GM12878 (cell line): ENCODE measurements at regions not wholly inside any gene's neighbourhood (a gene's known extent, or its start where the extent isn't known, plus 50 kb on each side); places are given as distances from the start of the nearest gene placed in this dataset.

Experiments
- ATAC-seq: fragments of 200-7000 bp; cut with Tn5 transposase; 3 replicates; pipeline ENCODE4 v1.9.1; 2020; ENCODE audit warnings: mild to moderate bottlenecking, moderate library complexity
- BruUV-seq: library from RNA; stranded (reverse); fragments of 400-500 nt; replicated peaks from 2 replicates; lab custom pipeline; 2021; lab: Mats Ljungman, UMichigan
- CTCF ChIA-PET: fragments of 300-600 bp; sonication (Branson Sonifier 250); formaldehyde crosslinking; extraction: SDS; loops from one replicate; lab custom pipeline; 2021; ENCODE audit warnings: inconsistent platforms; lab: Yijun Ruan, JAX
- POLR2A ChIA-PET: fragments of 350-600 bp; formaldehyde crosslinking; extraction: SDS; loops from one replicate; lab custom pipeline; 2021; ENCODE audit warnings: inconsistent platforms; lab: Charles Lee
- RAD21 ChIA-PET: fragments of 300-600 bp; sonication (Branson Sonifier 250); formaldehyde crosslinking; loops from one replicate; lab custom pipeline; 2023; ENCODE audit warnings: antibody characterized with exemption; ENCODE audit not compliant: unreplicated experiment; lab: Charles Lee
- SMC1A ChIA-PET: fragments of 300-600 bp; sonication (Branson Sonifier 250); formaldehyde crosslinking; loops from one replicate; lab custom pipeline; 2023; ENCODE audit not compliant: unreplicated experiment, uncharacterized antibody; lab: Charles Lee
- DNase-seq: peaks from one replicate; pipeline ENCODE4 v3.0.0-alpha.2; 2011; ENCODE audit warnings: low read depth, low spot score
- FAIRE-seq: peaks from 3 replicates; lab custom pipeline; 2011; peaks lifted over from hg19 to GRCh38; lab: Jason Lieb, UNC
- H2AFZ ChIP-seq: 2 replicates; pipeline ENCODE4 v1.6.0; 2011; ENCODE audit warnings: low read depth, low read length, control low read depth; ENCODE audit not compliant: control insufficient read depth
- H3K27ac ChIP-seq: 2 replicates; pipeline ENCODE4 v1.5.1; 2011; ENCODE audit warnings: control low read depth; ENCODE audit not compliant: control insufficient read depth, insufficient read depth
- H3K27me3 ChIP-seq, 2 experiments: replicated peaks in 1 of 2; 2 replicates each; pipeline versions ENCODE4 v1.6.0 to v1.6.1; 2011; ENCODE audit warnings: low read length in 1 of 2; ENCODE audit not compliant: control insufficient read depth in 2 of 2, insufficient read depth in 2 of 2
- H3K36me3 ChIP-seq, 2 experiments: 2 replicates each; pipeline ENCODE4 v1.5.1; 2011; ENCODE audit warnings: low read length in 1 of 2; ENCODE audit not compliant: control insufficient read depth in 2 of 2, insufficient read depth in 2 of 2
- H3K4me1 ChIP-seq: 2 replicates; pipeline ENCODE4 v1.6.1; 2011; ENCODE audit warnings: mild to moderate bottlenecking, low read length, moderate library complexity, mixed read lengths; ENCODE audit not compliant: control insufficient read depth, insufficient read depth
- H3K4me2 ChIP-seq: 2 replicates; pipeline ENCODE4 v1.6.0; 2011; ENCODE audit warnings: control low read depth; ENCODE audit not compliant: control insufficient read depth, insufficient read depth
- H3K4me3 ChIP-seq: fragments of 200-600 bp; sonication (generic); 2 replicates; pipeline ENCODE4 v1.5.1; 2016
- H3K79me2 ChIP-seq: 2 replicates; pipeline ENCODE4 v1.6.0; 2011; ENCODE audit warnings: low read length; ENCODE audit not compliant: control insufficient read depth, insufficient read depth
- H3K9ac ChIP-seq: 2 replicates; pipeline ENCODE4 v1.8.0; 2011; ENCODE audit warnings: low read length, control low read depth, mixed read lengths; ENCODE audit not compliant: control insufficient read depth, insufficient read depth
- H3K9me3 ChIP-seq: replicated peaks from 3 replicates; pipeline ENCODE4 v1.5.1; 2011; ENCODE audit warnings: mild to moderate bottlenecking, low read length; ENCODE audit not compliant: control insufficient read depth, insufficient read depth
- H4K20me1 ChIP-seq: 2 replicates; pipeline ENCODE4 v1.6.0; 2011; ENCODE audit not compliant: control insufficient read depth, insufficient read depth
- BCL11A ChIP-seq: IDR thresholded peaks from 2 replicates; pipeline ENCODE4 v1.6.1; 2011; ENCODE audit warnings: low read depth, low read length
- MEF2A ChIP-seq: IDR thresholded peaks from 2 replicates; pipeline ENCODE4 v1.6.1; 2011; ENCODE audit warnings: low read depth, mild to moderate bottlenecking, low read length, moderate library complexity; ENCODE audit not compliant: insufficient read depth
- NR2C1 ChIP-seq: fragments of 450-650 bp; IDR thresholded peaks from 2 replicates; pipeline ENCODE4 v1.6.1; 2017; ENCODE audit warnings: antibody characterized with exemption, mild to moderate bottlenecking, moderate library complexity
- RAD51 ChIP-seq: fragments of 450-650 bp; IDR thresholded peaks from 2 replicates; pipeline ENCODE4 v1.6.1; 2016; ENCODE audit warnings: moderate library complexity, mild to moderate bottlenecking, inconsistent platforms
- SMAD1 ChIP-seq: fragments of 450-650 bp; IDR thresholded peaks from 2 replicates; pipeline ENCODE4 v1.6.1; 2018; ENCODE audit warnings: mild to moderate bottlenecking, low read depth; ENCODE audit not compliant: partially characterized antibody
- SMARCA5 ChIP-seq: fragments of 450-650 bp; IDR thresholded peaks from 2 replicates; pipeline ENCODE4 v1.6.1; 2017; ENCODE audit warnings: mild to moderate bottlenecking
- SRF ChIP-seq, 2 experiments: IDR thresholded peaks; 2 replicates each; pipeline ENCODE4 v1.6.1; 2011; ENCODE audit warnings: low read depth in 2 of 2, low read length in 2 of 2, mild to moderate bottlenecking in 1 of 2, moderate library complexity in 1 of 2
- STAT1 ChIP-seq: fragments of 450-650 bp; conservative IDR thresholded peaks from 2 replicates; pipeline ENCODE4 v1.6.1; 2014; ENCODE audit warnings: antibody characterized with exemption, mild to moderate bottlenecking
- SUPT20H ChIP-seq: IDR thresholded peaks from 2 replicates; pipeline ENCODE4 v1.6.1; 2011; ENCODE audit warnings: low read depth, mild to moderate bottlenecking, low read length, moderate library complexity, borderline replicate concordance; ENCODE audit not compliant: control insufficient read depth
- ZNF217 ChIP-seq: fragments of 450-650 bp; IDR thresholded peaks from 2 replicates; pipeline ENCODE4 v1.6.1; 2017; ENCODE audit warnings: antibody characterized with exemption, mild to moderate bottlenecking
- WGBS: methylation state at CpG from one replicate; pipeline ENCODE4 v1.1.6; 2016; ENCODE audit warnings: low lambda C conversion rate; ENCODE audit not compliant: insufficient replicate concordance, insufficient coverage; ENCODE audit errors: missing lambda C conversion rate; 5-methylcytosine and 5-hydroxymethylcytosine counted together
- in situ Hi-C: fragments of 300-500 bp; cut with MboI; formaldehyde crosslinking; loops from 9 replicates; pipeline ENCODE4 v1.14.3; 2018; ENCODE audit warnings: mixed read lengths
- intact Hi-C: fragments of 100-400 bp; cut with micrococcal nuclease; formaldehyde crosslinking; loops from one replicate; pipeline ENCODE4 v1.14.2; 2022; ENCODE audit not compliant: unreplicated experiment

DNA sequence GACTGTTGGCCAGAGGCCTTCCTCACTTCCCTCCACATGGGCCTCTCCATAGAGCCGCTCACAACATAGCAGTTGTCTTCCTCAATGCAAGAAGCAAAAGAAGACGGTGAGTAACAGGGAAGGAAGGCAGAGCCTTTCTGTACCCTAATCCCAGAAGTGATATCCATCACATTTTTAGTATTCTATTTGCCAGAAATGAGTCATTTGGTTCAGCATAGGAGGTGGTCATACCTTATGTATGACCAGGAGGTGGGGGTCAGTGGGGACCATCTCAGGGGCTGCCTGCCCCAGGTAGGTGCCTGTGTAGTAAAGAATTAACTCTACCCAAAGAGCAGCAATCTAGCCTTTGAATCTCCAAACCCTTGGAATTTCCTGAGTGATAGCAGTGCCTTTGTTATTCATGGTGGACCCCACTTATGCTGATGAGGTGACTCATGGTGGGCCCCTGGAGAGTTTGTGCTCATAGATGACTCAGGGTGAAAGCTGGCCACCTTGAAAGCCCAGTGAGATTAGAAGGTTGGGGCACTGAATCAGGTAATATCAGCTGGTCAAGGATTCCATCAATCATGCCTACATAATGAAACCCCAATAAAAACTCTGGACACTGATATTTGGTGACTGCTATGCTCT lies 323.9 kb upstream of the IGF1R start (continued):
- TF ChIP-seq SMAD1 (no peak), BCL11A (no peak), NR2C1 (no peak)
- TF ChIP-seq, all 136 proteins: peak for 0

- Histone ChIP-seq H3K27ac (no peak overlapping the region), H3K27me3 (no peaks in the 10 kb centered on the region), H3K4me3 (no peak overlapping the region), H3K4me2 (no peak overlapping the region), H3K9me3 (no peaks in the 10 kb centered on the region; the same call in 2 of the 3 replicates), H3K9ac (no peak overlapping the region)
- in situ Hi-C loops = no loop called here
- CTCF ChIA-PET = interaction anchor here (2.1 kb wide), 1 partner anchor 16 kb away, joined by 6 read pairs; no protein-coding TSS in a partner anchor
- WGBS = 3% methylated on average over 5 of the region's 5 CpGs
- no peak for DNase-seq
- FAIRE-seq = no peak
- TF ChIP-seq SRF (IDR thresholded peaks at IDR 0.05; ENCODE audit: low read depth in 2 of 2, low read length in 2 of 2) (no peak), SUPT20H (no peak), MEF2A (no peak), STAT1 (no peak), ZNF217 (no peak), RAD51 (no peak), SMARCA5 (no peak)
- TF ChIP-seq, all 136 proteins: peak for 0
- POLR2A ChIA-PET = no interaction called here
- SMC1A ChIA-PET = interaction anchor here (1.0 kb wide), 1 partner anchor 70 kb away, joined by 3 read pairs; no protein-coding TSS in a partner anchor
- H3K79me2 ChIP-seq = no peaks in the 10 kb centered on the region
- BruUV-seq = no TSS peak
- intact Hi-C loops = no loop called here
- RAD21 ChIA-PET = no interaction called here
- no peaks in the 10 kb centered on the region for H3K4me1 ChIP-seq
- no peak for ATAC-seq
- no peak overlapping the region for H2AFZ ChIP-seq
- no peaks in the 10 kb centered on the region for H3K36me3 ChIP-seq
- no peaks in the 10 kb centered on the region for H4K20me1 ChIP-seq
Measured at GRCh38 chr15:98326804-98327203, 321.5 kb upstream of the IGF1R start.
